DMS 273 (cell line): ENCODE measurements at regions not wholly inside any gene's neighbourhood (a gene's known extent, or its start where the extent isn't known, plus 50 kb on each side); places are given as distances from the start of the nearest gene placed in this dataset.

ENCODE experiments used
- DNase-seq: peaks from one replicate; lab custom pipeline; 2025; ENCODE audit not compliant: unreplicated experiment; lab: John Stamatoyannopoulos, UW

- DNase-seq: no peak
Observed at GRCh38 chr10:58140691-58141347, 126.9 kb downstream of the IPMK start.

- no peak for DNase-seq
Observed at GRCh38 chr10:58140054-58140453, 127.6 kb downstream of the IPMK start.

- peak; percentile 2 for DNase-seq
Observed at GRCh38 chr10:58137813-58138212, 129.9 kb downstream of the IPMK start.

- no peak for DNase-seq
Observed at GRCh38 chr10:58115218-58116050, 152.3 kb downstream of the IPMK start.

GRCh38 chr10:58109731-58110130 lies 158.0 kb downstream of the IPMK start:
- DNase-seq: no peak

GRCh38 chr10:58107506-58107905 lies 160.2 kb downstream of the IPMK start:
- no peak for DNase-seq

- DNase-seq: no peak
Observed at GRCh38 chr10:58106211-58107035, 161.3 kb downstream of the IPMK start.

GRCh38 chr10:58104351-58104751 lies 163.3 kb downstream of the IPMK start:
- DNase-seq: no peak

- DNase-seq: no peak
Observed at GRCh38 chr10:58102897-58103296, 164.8 kb downstream of the IPMK start.

GRCh38 chr10:58101682-58102081 lies 166.0 kb downstream of the IPMK start:
- DNase-seq: no peak

- no peak for DNase-seq
Observed at GRCh38 chr10:58094985-58095718, 172.5 kb downstream of the IPMK start.

GRCh38 chr10:58091886-58092285 lies 175.8 kb downstream of the IPMK start:
- no peak for DNase-seq

GRCh38 chr10:58089739-58090138 lies 178.0 kb downstream of the IPMK start:
- DNase-seq: no peak

- DNase-seq: no peak
Observed at GRCh38 chr10:58087896-58088295, 179.8 kb downstream of the IPMK start.

GRCh38 chr10:58086763-58087150 lies 180.9 kb downstream of the IPMK start:
- no peak for DNase-seq

GRCh38 chr10:58086144-58086762 lies 181.4 kb downstream of the IPMK start:
- DNase-seq: no peak

- no peak for DNase-seq
Observed at GRCh38 chr10:58082248-58082647, 185.4 kb downstream of the IPMK start.

GRCh38 chr10:58081353-58081752 lies 186.3 kb downstream of the IPMK start:
- no peak for DNase-seq

GRCh38 chr10:58079461-58079860 lies 188.2 kb downstream of the IPMK start:
- no peak for DNase-seq

GRCh38 chr10:58072634-58073033 lies 195.1 kb downstream of the IPMK start:
- DNase-seq: no peak

GRCh38 chr10:58070956-58071355 lies 196.7 kb downstream of the IPMK start:
- no peak for DNase-seq
